ENCODE measurements at regions not wholly inside any gene's neighbourhood (a gene's known extent, or its start where the extent isn't known, plus 50 kb on each side); places are given as distances from the start of the nearest gene placed in this dataset.

DNA sequence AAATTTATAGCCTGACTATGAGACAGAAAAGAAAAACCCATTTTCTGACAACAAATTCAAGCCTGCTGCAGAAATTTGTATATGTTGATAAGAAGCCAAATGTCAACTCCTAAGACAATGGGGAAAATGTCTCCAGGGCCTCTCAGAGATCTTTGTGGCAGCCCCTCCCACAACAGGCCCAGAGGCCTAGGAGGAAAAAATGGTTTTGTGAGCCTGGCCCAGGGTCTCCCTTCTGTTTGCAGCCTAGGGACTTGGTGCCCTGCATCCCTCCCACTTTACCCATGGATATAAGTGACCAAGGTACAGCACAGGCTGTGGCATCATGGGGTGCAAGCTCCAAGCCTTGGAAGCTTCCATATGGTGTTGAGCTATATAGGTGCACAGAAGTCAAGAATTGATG is 740.2 kb downstream of the SEMA5A start:
- Histone ChIP-seq H3K27me3 (ENCODE audit: control insufficient read depth, insufficient read depth, low read length) (no peaks in the 10 kb centered on the region), H3K4me3 (ENCODE audit: insufficient read depth, low read depth, low read length) (no peak overlapping the region), H3K36me3 (replicated peaks; ENCODE audit: control insufficient read depth, insufficient read depth, low read length) (no peaks in the 10 kb centered on the region)
- DNase-seq = no peak

DNA sequence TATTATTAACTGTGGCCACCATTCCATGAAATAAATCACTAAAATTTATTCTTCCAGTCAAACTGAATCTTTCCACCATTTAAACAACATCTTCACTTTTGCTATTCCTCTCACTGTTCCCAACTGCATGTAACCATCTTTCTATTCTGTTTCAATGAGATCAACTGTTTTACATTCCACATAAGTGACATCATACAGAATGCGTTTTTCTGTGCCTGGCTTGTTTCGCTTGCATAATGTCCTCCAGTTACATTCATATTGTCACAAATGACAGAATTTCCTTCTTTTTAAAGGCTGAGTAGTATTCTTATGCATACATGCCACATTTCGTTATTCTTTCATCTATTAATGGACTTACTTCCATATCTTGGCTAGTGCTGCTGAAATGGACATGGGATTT is 738.2 kb downstream of the SEMA5A start:
- DNase-seq = no peak
- Histone ChIP-seq H3K36me3 (replicated peaks; ENCODE audit: control insufficient read depth, insufficient read depth, low read length) (no peaks in the 10 kb centered on the region), H3K27me3 (ENCODE audit: control insufficient read depth, insufficient read depth, low read length) (no peaks in the 10 kb centered on the region), H3K4me3 (ENCODE audit: insufficient read depth, low read depth, low read length) (no peak overlapping the region)

DNA sequence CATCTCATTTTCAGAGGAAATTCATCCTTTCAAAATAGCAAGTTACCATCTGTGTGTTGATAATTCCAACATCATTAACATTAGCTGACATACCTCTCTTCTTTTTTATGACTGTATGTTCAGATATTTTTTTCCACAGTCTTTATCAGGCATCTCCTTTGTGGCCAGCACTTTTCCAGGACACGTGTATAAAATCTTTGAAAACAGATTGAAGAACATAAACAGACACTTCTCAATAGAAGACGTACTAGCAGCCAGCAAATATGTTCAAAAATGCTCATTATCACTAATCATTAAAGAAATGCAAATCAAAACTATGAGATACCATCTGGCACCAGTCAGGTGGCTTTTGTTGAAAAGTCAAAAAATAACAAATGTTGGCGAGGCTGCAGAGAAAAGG is 734.3 kb downstream of the SEMA5A start:
- Histone ChIP-seq H3K36me3 (replicated peaks; ENCODE audit: control insufficient read depth, insufficient read depth, low read length) (no peaks in the 10 kb centered on the region), H3K27me3 (ENCODE audit: control insufficient read depth, insufficient read depth, low read length) (no peaks in the 10 kb centered on the region), H3K4me3 (ENCODE audit: insufficient read depth, low read depth, low read length) (no peak overlapping the region)
- DNase-seq = no peak

DNA sequence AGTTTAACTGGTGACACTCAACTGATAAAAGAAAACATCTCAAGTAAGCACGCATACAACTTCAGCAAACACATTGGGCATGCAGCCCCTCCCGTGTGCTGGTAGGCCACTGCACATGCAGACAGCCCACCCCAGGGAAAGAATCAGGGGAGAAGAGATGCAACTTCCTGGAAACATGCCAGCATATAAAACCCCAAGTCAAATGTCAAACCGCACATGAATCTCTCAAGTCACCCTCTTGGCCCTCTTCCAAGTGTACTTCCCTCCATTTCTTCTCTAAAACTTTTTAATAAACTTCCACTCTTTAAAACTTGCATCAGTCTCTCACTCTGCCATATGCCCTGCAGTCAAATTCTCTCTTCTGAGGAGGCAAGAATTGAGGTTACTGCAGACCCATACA is 732.7 kb downstream of the SEMA5A start:
- Histone ChIP-seq H3K4me3 (ENCODE audit: insufficient read depth, low read depth, low read length) (no peak overlapping the region), H3K27me3 (ENCODE audit: control insufficient read depth, insufficient read depth, low read length) (no peaks in the 10 kb centered on the region), H3K36me3 (replicated peaks; ENCODE audit: control insufficient read depth, insufficient read depth, low read length) (no peaks in the 10 kb centered on the region)
- no peak for DNase-seq

DNA sequence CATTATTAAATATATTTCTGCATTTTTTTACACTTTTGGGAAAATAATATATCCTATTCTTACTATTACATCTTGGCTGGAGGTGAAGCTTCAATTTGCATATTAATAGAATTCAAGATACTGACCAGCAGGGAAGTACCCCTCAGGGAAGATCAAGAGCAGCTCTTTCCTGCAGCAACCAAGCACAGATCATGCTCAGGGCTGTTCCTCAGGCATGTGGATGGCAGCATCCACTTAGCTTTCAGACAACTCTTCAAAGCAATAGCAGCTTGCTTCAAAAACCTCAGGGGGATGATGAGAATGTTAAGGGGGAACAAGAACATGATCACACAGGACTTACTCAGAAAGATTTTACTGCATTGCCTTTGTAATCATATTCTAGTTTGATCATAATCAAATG is 731.8 kb downstream of the SEMA5A start:
- DNase-seq = peak; percentile 5
- Histone ChIP-seq H3K4me3 (ENCODE audit: insufficient read depth, low read depth, low read length) (no peak overlapping the region), H3K27me3 (ENCODE audit: control insufficient read depth, insufficient read depth, low read length) (no peaks in the 10 kb centered on the region), H3K36me3 (replicated peaks; ENCODE audit: control insufficient read depth, insufficient read depth, low read length) (no peaks in the 10 kb centered on the region)

DNA sequence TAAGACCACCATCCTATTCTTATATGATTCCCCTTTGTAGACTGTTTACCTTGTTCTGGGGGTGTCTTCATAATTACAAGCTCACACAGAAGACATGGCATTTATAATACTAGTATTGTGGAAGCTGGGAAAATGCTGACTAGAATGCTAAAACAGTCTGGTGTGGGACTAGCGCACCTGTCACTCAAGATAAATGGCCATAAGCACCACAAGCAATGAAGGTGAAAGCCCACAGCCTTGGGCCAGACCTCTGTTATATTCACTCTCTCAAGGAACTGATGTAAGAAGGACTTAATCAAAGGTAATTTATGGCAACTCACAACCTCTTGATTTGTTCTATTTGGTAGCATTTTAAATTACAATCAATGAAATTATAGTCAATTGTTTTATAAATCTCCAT is 721.5 kb downstream of the SEMA5A start:
- H3K4me3 ChIP-seq (ENCODE audit: insufficient read depth, low read depth, low read length) = no peak overlapping the region
- H3K27me3 ChIP-seq (ENCODE audit: control insufficient read depth, insufficient read depth, low read length) = no peaks in the 10 kb centered on the region
- DNase-seq = no peak
- H3K36me3 ChIP-seq (replicated peaks; ENCODE audit: control insufficient read depth, insufficient read depth, low read length) = no peaks in the 10 kb centered on the region

DNA sequence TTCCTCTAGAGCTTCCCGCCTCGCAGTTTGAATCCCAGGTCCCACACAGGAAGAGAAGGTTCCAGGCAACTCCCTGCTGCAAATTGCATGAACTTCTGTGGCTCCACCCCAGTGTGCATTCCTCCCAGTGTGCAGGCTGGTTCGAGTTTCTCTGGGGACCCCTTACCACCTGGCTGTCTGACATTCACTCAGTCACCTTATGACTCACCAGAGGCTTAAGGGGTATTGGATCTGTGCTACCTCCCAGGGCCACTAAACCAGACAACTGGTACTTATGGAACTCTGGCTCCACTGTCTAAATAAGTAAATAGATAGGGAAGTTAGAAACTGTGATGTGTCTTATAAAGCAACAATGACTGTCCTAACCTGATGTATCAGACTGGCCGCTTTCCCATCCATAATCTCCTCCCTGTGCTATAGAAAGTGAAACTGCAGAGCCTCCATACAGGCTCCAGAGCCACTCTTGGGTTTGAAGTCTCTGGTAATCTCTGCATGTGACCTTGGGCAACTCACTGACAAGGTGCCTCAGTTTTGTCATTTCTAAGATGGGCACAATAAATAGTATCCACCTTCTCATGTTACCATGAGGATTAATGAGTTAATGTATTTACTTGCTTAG is 720.6 kb downstream of the SEMA5A start:
- no peak for DNase-seq
- Histone ChIP-seq H3K36me3 (replicated peaks; ENCODE audit: control insufficient read depth, insufficient read depth, low read length) (no peaks in the 10 kb centered on the region), H3K27me3 (ENCODE audit: control insufficient read depth, insufficient read depth, low read length) (no peaks in the 10 kb centered on the region), H3K4me3 (ENCODE audit: insufficient read depth, low read depth, low read length) (no peak overlapping the region)

DNA sequence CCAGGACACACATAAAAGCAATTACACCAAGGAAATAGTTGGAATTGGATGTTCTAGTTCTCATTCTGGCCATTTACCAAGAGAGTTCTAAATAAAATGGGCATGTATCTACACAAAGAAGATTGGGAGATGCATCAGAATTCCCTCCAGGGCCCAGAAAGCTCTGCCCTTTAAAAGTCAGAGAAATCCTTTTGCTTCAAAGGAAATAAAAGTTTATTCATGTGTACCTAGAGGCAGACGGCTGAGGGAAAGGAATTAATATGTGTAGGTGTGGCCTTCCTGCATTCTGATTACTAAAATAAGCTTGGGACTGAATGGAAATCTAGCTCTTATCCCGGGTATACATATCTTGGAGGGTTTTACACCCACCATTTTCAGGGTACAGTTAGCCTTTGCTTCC is 719.4 kb downstream of the SEMA5A start:
- DNase-seq = no peak
- Histone ChIP-seq H3K36me3 (replicated peaks; ENCODE audit: control insufficient read depth, insufficient read depth, low read length) (no peaks in the 10 kb centered on the region), H3K4me3 (ENCODE audit: insufficient read depth, low read depth, low read length) (no peak overlapping the region), H3K27me3 (ENCODE audit: control insufficient read depth, insufficient read depth, low read length) (no peaks in the 10 kb centered on the region)

DNA sequence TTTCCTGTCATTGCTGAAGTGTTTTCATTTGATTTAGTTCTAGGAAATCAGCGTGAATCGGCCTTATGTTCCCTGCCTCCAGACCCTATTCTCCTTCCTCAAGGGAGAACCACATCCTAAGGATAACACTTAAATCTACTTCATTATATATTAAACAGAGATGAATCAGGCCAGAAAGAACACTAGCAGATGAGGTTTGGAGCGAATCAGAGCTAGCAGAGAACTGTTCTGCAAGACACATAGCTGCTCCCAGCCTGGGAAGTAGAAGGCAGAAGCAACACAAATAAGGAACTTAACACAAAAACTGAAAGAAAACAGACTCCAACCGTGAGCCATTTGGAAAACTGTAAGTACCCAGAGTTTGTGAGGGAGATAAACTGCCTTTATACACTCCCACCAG is 718.2 kb downstream of the SEMA5A start:
- Histone ChIP-seq H3K4me3 (ENCODE audit: insufficient read depth, low read depth, low read length) (no peak overlapping the region), H3K36me3 (replicated peaks; ENCODE audit: control insufficient read depth, insufficient read depth, low read length) (no peaks in the 10 kb centered on the region), H3K27me3 (ENCODE audit: control insufficient read depth, insufficient read depth, low read length) (no peaks in the 10 kb centered on the region)
- DNase-seq = no peak

DNA sequence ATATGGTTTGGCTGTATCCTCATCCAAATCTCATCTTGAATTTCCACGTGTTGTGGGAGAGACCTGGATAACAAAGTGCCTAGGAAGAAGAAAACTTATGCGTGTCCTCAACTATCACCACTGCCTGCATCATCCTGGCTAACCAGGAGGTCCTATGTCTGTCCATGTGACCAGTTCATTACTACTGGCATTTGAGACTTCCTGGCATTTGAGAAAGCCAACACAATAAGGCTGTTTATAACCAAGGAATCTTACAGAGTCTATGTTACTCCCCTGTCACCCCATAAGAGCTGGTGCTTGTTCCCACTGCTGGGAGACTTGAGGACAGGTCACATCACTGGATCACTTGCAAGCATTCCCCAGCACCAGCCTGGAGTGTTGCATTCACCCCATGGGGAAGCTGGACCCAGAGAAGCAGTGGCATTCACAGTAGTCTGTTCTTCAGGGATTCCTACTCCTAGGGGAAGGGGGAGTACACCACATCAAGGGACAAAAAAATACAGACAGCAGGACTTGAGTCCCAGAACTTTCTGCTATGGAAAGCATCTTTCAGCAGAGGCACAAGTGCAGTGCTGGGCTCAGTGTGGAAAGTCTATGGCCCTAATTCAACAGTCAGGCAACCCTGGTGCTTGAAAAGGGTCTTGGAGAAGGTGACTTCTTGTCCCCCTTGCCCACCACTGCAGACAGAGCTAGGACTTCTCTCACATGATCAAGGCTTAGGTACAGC is 717.1 kb downstream of the SEMA5A start:
- Histone ChIP-seq H3K4me3 (ENCODE audit: insufficient read depth, low read depth, low read length) (no peak overlapping the region), H3K27me3 (ENCODE audit: control insufficient read depth, insufficient read depth, low read length) (no peaks in the 10 kb centered on the region), H3K36me3 (replicated peaks; ENCODE audit: control insufficient read depth, insufficient read depth, low read length) (no peaks in the 10 kb centered on the region)
- DNase-seq = no peak

DNA sequence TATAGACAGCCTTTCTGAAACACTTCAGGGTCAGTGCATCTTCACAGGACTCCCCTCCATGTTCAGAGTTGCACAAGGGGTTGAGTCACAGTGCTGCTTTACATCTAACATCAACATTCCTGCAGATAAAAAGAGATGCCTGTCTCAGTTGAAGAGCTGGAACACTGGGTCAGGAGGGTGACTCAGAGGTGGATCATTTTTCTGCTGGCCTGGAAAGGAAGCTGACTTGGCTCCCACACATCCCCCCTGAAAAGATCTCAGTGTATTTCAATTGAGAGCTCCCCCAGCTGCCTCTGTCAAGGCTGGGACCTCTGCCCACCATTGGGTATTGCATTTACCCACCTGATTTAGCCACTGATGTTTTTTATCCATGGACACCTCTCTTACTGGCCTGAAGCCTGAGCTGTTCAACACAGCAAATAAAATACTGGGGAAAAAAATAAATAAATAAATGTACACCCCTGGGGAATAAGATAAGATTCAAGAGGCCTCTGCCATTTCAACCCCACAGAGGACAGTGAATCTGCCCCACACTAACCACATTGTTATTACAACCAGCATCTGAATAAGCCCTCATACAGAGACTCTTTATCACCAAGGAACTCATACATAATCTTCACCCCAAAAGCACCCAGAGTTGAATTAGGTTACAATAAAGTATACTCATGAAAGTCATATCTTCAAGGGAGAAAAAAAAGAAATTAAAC is 716.4 kb downstream of the SEMA5A start:
- Histone ChIP-seq H3K36me3 (replicated peaks; ENCODE audit: control insufficient read depth, insufficient read depth, low read length) (no peaks in the 10 kb centered on the region), H3K4me3 (ENCODE audit: insufficient read depth, low read depth, low read length) (no peak overlapping the region), H3K27me3 (ENCODE audit: control insufficient read depth, insufficient read depth, low read length) (no peaks in the 10 kb centered on the region)
- DNase-seq = no peak

DNA sequence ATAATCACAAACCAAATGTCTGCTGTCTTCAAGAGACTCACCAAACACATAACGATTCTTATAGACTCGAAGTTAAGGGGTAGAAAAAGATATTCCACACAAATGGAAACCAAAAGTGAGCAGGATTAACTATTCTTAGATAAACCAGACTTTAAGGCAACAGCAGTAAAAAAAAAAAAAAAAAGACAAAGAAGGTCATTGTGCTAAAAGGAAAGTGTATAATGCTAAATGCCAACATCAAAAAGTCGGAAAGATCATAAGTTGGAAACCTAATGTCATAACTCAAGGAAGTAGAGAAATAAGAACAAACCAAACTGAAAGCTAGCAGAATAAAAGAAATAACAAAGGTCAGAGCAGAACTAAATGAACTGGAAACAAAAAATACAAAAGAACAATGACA is 714.6 kb downstream of the SEMA5A start:
- Histone ChIP-seq H3K4me3 (ENCODE audit: insufficient read depth, low read depth, low read length) (no peak overlapping the region), H3K36me3 (replicated peaks; ENCODE audit: control insufficient read depth, insufficient read depth, low read length) (no peaks in the 10 kb centered on the region), H3K27me3 (ENCODE audit: control insufficient read depth, insufficient read depth, low read length) (no peaks in the 10 kb centered on the region)
- no peak for DNase-seq

DNA sequence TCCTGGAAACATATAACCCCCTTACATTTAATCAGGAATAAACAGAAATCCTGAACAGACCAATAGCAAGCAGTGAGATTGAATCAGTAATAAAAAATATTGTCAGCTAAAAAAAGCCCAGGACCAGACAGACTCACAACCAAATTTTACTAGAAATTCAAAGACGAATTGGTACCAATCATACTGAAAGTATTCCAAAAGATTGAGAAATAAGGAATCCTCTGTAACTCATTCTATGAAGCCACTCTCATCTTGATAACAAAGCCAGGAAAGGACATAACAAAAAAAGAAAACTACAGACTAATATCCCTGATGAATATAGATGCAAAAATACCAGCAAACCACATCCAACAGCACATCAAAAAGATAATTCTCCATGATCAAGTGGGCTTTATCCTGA is 714.0 kb downstream of the SEMA5A start:
- Histone ChIP-seq H3K4me3 (ENCODE audit: insufficient read depth, low read depth, low read length) (no peak overlapping the region), H3K36me3 (replicated peaks; ENCODE audit: control insufficient read depth, insufficient read depth, low read length) (no peaks in the 10 kb centered on the region), H3K27me3 (ENCODE audit: control insufficient read depth, insufficient read depth, low read length) (no peaks in the 10 kb centered on the region)
- no peak for DNase-seq

DNA sequence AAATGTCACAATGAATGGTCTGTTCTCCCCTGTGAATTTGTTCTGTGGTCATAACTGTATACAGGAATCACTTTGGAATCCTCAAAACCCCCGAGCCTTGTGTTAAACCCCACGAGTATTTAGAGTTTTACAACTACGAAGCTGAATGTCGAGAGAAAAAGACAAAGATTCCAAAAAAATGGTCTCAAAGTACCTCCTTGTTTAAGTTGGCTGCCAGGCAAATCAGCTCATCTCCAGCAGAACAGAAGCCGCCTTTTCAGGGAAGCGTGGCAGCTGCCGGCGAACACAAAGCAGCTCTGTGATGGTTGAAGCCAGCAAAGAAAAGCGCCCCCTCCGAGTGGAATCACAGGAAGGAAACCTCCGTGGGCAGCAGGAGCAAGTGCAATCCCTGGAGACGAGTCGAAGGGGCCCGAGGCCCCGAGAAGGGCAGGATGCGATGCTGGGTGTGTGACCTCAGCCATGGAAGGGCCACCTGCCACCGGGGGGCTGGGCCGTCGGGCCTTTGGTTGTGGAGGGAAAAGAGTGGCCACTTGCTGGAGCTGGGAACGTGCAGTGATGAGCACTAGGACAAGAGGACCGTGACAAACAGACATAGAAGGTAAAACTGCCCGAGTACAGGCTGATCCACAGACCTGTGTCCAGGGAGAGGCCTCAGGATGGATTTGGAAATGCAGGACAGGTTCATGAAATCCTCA is 706.4 kb downstream of the SEMA5A start:
- no peak for DNase-seq
- H3K36me3 ChIP-seq (replicated peaks; ENCODE audit: control insufficient read depth, insufficient read depth, low read length) = no peaks in the 10 kb centered on the region

DNA sequence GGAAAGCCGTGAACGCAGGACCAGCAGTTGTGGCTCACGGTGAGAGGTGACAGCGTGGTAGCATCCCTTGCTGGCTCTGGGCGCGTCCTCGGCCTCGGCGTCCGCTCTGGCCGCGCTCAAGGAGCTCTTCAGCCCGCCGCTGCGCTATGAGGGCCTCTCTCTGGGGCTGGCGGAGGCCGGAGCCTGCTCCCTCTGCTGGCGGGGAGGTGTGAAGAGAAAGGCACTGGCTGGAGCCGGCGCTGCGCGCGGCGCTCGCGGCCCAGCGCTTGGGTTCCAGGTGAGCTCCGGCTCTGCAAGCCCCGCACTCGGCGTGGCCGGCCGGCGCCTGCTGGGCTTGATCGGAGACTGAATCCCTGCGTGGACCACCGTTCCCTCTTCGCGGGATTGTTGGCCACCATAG is 705.6 kb downstream of the SEMA5A start:
- Histone ChIP-seq H3K27me3 (ENCODE audit: control insufficient read depth, insufficient read depth, low read length) (no peaks in the 10 kb centered on the region), H3K4me3 (ENCODE audit: insufficient read depth, low read depth, low read length) (no peak overlapping the region), H3K36me3 (replicated peaks; ENCODE audit: control insufficient read depth, insufficient read depth, low read length) (no peaks in the 10 kb centered on the region)
- DNase-seq = peak; percentile 59

More for the DNA sequence above, 706.4 kb downstream of the SEMA5A start:
- Histone ChIP-seq H3K4me3 (ENCODE audit: insufficient read depth, low read depth, low read length) (no peak overlapping the region), H3K27me3 (ENCODE audit: control insufficient read depth, insufficient read depth, low read length) (no peaks in the 10 kb centered on the region)

Data from H7 (cell line).